ENCODE measurements at regions not wholly inside any gene's neighbourhood (a gene's known extent, or its start where the extent isn't known, plus 50 kb on each side); places are given as distances from the start of the nearest gene placed in this dataset.

DNA sequence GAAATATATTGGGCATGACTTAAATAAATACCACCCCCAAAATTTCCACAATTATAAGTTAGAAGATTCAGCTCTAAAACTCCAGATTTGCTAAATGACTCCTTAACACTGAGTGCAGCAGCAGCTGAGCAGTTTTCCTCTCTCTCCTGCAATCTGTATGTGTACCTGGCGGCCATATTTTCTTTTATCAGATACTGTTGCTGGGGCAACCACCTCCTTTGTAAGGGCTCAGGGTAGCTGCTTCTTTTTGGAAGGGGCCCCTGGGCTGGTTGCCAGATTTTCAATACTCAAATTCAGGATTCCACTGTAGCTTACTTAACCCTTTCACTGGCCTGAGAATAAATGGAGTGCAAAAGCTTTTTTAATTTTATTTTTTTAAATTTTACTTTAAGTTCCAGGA lies 197.0 kb downstream of the TAF11L14 start:
- no peak for DNase-seq
- H3K27ac Mint-ChIP-seq = no peak overlapping the region
- no peaks in the 10 kb centered on the region for H3K4me1 Mint-ChIP-seq (ENCODE audit: low read depth)
- H3K36me3 Mint-ChIP-seq (ENCODE audit: low read depth) = no peaks in the 10 kb centered on the region
- no peaks in the 10 kb centered on the region; the same call in 1 of the 2 replicates for H3K27me3 Mint-ChIP-seq (ENCODE audit: insufficient read depth)
- TF ChIP-seq, protein P1, sequence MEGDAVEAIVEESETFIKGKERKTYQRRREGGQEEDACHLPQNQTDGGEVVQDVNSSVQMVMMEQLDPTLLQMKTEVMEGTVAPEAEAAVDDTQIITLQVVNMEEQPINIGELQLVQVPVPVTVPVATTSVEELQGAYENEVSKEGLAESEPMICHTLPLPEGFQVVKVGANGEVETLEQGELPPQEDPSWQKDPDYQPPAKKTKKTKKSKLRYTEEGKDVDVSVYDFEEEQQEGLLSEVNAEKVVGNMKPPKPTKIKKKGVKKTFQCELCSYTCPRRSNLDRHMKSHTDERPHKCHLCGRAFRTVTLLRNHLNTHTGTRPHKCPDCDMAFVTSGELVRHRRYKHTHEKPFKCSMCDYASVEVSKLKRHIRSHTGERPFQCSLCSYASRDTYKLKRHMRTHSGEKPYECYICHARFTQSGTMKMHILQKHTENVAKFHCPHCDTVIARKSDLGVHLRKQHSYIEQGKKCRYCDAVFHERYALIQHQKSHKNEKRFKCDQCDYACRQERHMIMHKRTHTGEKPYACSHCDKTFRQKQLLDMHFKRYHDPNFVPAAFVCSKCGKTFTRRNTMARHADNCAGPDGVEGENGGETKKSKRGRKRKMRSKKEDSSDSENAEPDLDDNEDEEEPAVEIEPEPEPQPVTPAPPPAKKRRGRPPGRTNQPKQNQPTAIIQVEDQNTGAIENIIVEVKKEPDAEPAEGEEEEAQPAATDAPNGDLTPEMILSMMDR (IDR thresholded peaks at IDR 0.05) = no peak
- no peak overlapping the region for H3K4me3 Mint-ChIP-seq
- peaks cover 4% of the 10 kb centered on the region for H3K9me3 Mint-ChIP-seq

- Mint-ChIP-seq H3K27me3 (ENCODE audit: insufficient read depth) (no peaks in the 10 kb centered on the region; the same call in 1 of the 2 replicates), H3K36me3 (ENCODE audit: low read depth) (no peaks in the 10 kb centered on the region), H3K27ac (no peak overlapping the region), H3K9me3 (peaks cover 11% of the 10 kb centered on the region), H3K4me3 (no peak overlapping the region), H3K4me1 (ENCODE audit: low read depth) (no peaks in the 10 kb centered on the region)
- TF ChIP-seq, protein P1 (IDR thresholded peaks at IDR 0.05) = no peak
- no peak for DNase-seq
Observed at GRCh38 chr5:17832949-17833745, 198.9 kb downstream of the TAF11L14 start.

- Mint-ChIP-seq H3K27me3 (ENCODE audit: insufficient read depth) (no peaks in the 10 kb centered on the region; the same call in none of the 2 replicates), H3K4me3 (no peak overlapping the region), H3K9me3 (peaks cover 26% of the 10 kb centered on the region), H3K27ac (no peak overlapping the region), H3K4me1 (ENCODE audit: low read depth) (no peaks in the 10 kb centered on the region), H3K36me3 (ENCODE audit: low read depth) (no peaks in the 10 kb centered on the region)
- TF ChIP-seq, protein P1 (IDR thresholded peaks at IDR 0.05) = no peak
- no peak for DNase-seq
Observed at GRCh38 chr5:17837757-17838156, 203.5 kb downstream of the TAF11L14 start.

- Mint-ChIP-seq H3K9me3 (peaks cover 24% of the 10 kb centered on the region), H3K4me1 (ENCODE audit: low read depth) (no peaks in the 10 kb centered on the region), H3K27ac (no peak overlapping the region), H3K4me3 (no peak overlapping the region), H3K36me3 (ENCODE audit: low read depth) (no peaks in the 10 kb centered on the region), H3K27me3 (ENCODE audit: insufficient read depth) (no peaks in the 10 kb centered on the region; the same call in 1 of the 2 replicates)
- TF ChIP-seq, protein P1 (IDR thresholded peaks at IDR 0.05) = no peak
- DNase-seq = no peak
Observed at GRCh38 chr5:17838469-17838868, 204.2 kb downstream of the TAF11L14 start.

DNA sequence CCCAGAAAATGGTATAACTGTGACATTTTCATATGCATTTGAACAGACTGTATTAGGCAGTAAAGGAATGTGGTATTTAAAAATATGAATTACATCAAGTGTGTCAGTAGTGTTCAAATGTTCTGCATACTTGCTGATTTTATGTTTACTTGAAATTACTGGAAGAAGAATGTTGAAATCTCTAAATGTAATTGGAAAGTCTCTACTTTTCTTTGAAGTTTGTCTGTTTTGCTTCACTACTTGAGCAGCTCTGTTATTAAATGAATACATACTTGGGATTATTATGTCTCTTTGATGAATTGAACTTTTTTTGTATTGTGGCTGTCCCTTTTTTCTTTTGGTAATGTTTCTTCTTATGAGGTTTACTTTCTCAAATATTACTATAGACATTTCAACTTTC lies 205.6 kb downstream of the TAF11L14 start:
- TF ChIP-seq, protein P1 (IDR thresholded peaks at IDR 0.05) = no peak
- Mint-ChIP-seq H3K4me1 (ENCODE audit: low read depth) (no peaks in the 10 kb centered on the region), H3K36me3 (ENCODE audit: low read depth) (no peaks in the 10 kb centered on the region), H3K4me3 (no peak overlapping the region), H3K27me3 (ENCODE audit: insufficient read depth) (no peaks in the 10 kb centered on the region; the same call in 1 of the 2 replicates), H3K27ac (no peak overlapping the region), H3K9me3 (peaks cover 28% of the 10 kb centered on the region)
- no peak for DNase-seq
